Epithelial cell of esophagus (primary cell): ENCODE measurements at regions not wholly inside any gene's neighbourhood (a gene's known extent, or its start where the extent isn't known, plus 50 kb on each side); places are given as distances from the start of the nearest gene placed in this dataset.

Experiments used
- DNase-seq: peaks from one replicate; pipeline ENCODE4 v3.0.0; 2010; ENCODE audit warnings: low read depth
- H3K4me3 ChIP-seq: 2 replicates; pipeline ENCODE4 v1.5.1; 2011; ENCODE audit warnings: mild to moderate bottlenecking, low read length, control low read depth
- TF ChIP-seq, protein P1 (sequence below): IDR thresholded peaks from 2 replicates; pipeline ENCODE4 v1.5.1; 2011; ENCODE audit warnings: low read depth, mild to moderate bottlenecking, low read length, control low read depth, inconsistent platforms; ENCODE audit not compliant: insufficient read depth; ENCODE audit errors: missing control alignments

DNA sequence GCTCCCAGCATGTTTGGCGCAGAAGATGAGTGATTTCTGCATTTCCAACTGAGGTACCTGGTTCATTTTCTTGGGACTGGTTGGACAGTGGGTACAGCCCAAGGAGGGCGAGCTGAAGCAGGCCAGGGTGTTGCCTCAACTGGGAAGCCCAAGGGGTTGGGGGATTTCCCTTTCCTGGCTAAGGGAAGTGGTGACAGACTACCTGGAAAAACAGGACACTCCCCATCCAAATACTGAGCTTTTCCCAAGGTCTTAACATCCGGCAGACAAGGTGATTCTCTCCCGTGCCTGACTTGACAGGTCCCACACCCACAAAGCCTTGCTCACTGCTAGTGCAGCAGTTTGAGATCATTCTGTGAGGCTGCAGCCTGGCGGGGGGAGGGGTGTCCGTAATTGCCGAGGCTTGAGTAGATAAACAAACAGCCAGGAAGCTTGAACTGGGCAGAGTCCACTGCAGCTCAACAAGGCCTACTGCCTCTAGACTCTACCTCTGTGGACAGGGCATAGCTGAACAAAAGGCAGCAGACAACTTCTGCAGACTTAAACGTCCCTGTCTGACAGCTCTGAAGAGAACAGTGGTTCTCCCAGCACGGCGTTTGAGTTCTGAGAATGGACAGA lies 307.7 kb upstream of the ARSJ start:
- TF ChIP-seq, protein P1, sequence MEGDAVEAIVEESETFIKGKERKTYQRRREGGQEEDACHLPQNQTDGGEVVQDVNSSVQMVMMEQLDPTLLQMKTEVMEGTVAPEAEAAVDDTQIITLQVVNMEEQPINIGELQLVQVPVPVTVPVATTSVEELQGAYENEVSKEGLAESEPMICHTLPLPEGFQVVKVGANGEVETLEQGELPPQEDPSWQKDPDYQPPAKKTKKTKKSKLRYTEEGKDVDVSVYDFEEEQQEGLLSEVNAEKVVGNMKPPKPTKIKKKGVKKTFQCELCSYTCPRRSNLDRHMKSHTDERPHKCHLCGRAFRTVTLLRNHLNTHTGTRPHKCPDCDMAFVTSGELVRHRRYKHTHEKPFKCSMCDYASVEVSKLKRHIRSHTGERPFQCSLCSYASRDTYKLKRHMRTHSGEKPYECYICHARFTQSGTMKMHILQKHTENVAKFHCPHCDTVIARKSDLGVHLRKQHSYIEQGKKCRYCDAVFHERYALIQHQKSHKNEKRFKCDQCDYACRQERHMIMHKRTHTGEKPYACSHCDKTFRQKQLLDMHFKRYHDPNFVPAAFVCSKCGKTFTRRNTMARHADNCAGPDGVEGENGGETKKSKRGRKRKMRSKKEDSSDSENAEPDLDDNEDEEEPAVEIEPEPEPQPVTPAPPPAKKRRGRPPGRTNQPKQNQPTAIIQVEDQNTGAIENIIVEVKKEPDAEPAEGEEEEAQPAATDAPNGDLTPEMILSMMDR, result no peak
- no peak overlapping the region for H3K4me3 ChIP-seq
- peak; percentile 99 for DNase-seq

DNA sequence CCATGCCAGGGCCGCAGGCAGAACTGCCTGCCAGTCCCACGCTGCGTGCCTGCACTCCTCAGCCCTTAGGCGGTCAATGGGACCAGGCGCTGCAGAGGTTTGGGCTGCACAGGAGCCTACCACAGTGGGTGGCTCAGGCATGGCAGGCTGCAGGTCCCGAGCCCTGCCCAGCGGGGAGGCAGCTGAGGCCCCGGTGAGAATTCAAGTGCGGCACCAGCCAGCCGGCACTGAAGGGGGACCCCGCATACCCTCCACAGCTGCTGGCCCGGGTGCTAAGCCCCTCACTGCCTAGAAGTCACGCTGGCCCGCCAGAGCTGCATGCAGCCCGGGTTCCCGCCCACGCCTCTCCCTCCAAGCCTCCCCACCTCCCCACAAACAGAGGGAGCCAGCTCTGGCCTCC lies 302.5 kb upstream of the UGT8 start:
- TF ChIP-seq, protein P1, result no peak
- DNase-seq, result no peak
- H3K4me3 ChIP-seq, result no peak overlapping the region

DNA sequence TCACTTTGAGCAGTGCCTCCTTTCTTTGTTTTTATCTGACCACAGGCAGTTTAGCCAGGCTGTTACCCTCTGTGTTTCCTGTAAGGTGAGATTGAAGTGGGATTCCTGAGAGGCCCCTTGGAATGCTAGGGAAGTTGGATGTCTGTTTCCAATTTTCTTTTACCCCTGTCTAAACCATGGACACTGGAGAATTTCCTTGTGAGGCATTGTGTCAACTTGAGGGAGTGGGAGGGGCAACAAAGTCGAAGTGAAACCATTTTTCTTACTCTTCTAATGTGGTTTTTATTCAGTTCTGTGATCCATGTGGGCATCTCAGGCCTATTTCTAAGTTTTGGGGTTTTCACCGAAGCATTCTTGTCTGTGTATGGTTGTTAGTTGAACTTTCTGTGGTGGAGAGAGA lies 296.1 kb upstream of the UGT8 start:
- TF ChIP-seq, protein P1, result no peak
- no peak overlapping the region for H3K4me3 ChIP-seq
- DNase-seq, result no peak

DNA sequence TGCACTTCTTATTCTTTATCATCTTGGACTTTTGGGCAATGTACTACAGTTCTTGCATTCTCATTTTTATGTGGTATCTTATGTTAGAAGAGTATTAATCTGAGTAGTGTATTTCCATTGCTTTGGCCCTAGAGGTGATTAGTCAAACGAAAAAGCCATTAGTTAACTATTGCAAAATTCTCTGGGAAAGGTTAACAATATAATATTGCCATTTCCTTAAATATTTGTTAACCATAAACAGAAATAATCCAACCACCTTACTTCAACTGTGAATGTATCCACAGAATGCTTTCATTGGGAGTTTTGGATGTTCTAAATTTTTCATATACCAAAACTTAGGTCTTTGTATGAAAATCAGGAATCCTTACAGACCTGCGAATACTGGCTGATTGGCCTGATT lies 294.6 kb upstream of the UGT8 start:
- TF ChIP-seq, protein P1, result no peak
- DNase-seq, result no peak
- H3K4me3 ChIP-seq, result no peak overlapping the region

DNA sequence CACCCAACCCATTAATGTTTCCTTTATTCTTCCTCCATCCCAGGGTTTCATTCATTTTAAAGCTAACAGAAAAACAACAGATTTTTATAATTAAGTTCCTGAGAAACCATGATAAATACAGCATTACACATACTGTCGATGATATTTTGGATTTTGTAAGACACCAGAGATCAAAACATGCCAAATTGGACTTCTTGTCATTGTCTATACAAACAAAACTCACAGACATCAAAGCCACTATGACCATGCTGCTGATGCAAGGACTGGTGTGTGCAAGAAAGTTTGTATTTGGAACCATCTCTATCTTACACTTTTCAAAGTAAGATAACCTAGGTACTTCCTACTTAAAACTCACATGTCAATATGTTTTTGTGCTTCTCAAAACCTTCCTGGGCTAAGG lies 294.0 kb upstream of the UGT8 start:
- no peak for DNase-seq
- no peak overlapping the region for H3K4me3 ChIP-seq
- TF ChIP-seq, protein P1, result no peak

DNA sequence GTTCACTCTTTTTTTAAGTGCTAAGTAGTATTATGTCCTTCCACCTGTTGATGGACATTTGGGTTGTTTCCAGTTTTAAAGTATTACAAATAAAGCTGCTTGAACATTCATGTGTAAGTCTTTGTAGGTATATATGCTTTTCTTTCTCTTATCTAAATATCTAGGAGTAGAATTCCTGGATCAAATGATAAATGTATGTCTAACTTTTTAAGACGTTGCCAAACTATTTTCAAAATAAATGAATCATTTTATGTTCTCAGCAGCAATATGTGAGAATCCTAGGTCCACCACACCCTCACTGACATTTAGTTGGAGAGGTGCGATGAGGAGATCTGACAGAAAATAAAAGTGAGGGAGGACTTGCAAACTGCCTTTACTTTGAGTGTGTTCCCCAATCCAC lies 291.7 kb upstream of the UGT8 start:
- DNase-seq, result peak; percentile 13
- H3K4me3 ChIP-seq, result no peak overlapping the region
- TF ChIP-seq, protein P1, result no peak

DNA sequence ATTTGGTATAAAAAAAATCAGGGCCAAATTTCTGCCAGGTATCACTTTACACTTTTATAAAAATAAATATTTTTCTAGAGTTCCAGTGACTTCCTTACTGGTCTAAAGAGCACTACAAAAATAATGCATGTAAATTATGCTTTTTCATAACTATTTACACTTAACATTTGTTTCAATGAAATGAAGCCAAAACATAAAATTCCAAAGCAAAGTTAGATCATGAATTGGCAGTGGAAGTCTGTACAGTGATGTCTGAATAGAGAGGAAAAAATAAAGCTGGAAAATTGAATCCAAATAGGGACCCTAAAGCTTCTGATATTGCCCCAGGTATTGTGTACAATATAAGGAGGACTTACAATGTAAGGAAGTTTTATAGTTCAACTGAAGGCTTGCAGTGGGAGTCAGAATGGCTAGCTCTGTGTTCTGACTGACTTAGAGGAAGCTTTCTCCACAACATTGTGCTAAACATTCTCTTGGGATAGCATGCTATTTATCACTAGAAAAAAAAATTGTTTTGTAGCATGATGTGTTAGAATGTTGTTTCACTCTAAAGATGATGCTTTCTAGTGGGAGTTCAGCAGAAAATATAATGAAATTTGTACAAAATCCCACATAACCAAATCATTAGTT lies 288.2 kb upstream of the UGT8 start:
- H3K4me3 ChIP-seq, result no peak overlapping the region
- TF ChIP-seq, protein P1, result no peak
- no peak for DNase-seq
